HepG2 (cell line): ENCODE measurements at regions not wholly inside any gene's neighbourhood (a gene's known extent, or its start where the extent isn't known, plus 50 kb on each side); places are given as distances from the start of the nearest gene placed in this dataset.

ENCODE experiments used
- CTCF ChIP-seq: sonication (generic); formaldehyde crosslinking; IDR thresholded peaks from 2 replicates; pipeline ENCODE4 v1.5.0; 2020; ENCODE audit warnings: mild to moderate bottlenecking, missing genetic modification reagents, moderate library complexity
- KLF16 ChIP-seq, 2 experiments: sonication (generic) in 1 of 2; formaldehyde crosslinking in 1 of 2; IDR thresholded peaks; 2 replicates each; pipeline versions ENCODE4 v1.6.1 to v1.8.0; 2016 to 2023; ENCODE audit warnings: missing genetic modification reagents in 2 of 2, missing compliant biosample characterization in 1 of 2
- POLR2AphosphoS2 ChIP-seq: IDR thresholded peaks from 2 replicates; pipeline ENCODE4 v1.6.1; 2011; ENCODE audit warnings: low read depth, low read length, improper control_type of control experiment

- TF ChIP-seq POLR2AphosphoS2, result no peak
- no peak for TF ChIP-seq KLF16 (CRISPR knock-in tag; IDR thresholded peaks at IDR 0.05)
- TF ChIP-seq CTCF, result no peak
Measured at GRCh38 chr17:70683936-70684335, 514.6 kb downstream of the KCNJ2 start.
